Tibial nerve (tissue), 4 donors: ENCODE measurements at regions not wholly inside any gene's neighbourhood (a gene's known extent, or its start where the extent isn't known, plus 50 kb on each side); places are given as distances from the start of the nearest gene placed in this dataset.

ENCODE experiments used
- DNase-seq, 2 donors: peaks; one replicate each; pipeline ENCODE4 v3.0.0-alpha.2; 2019; ENCODE audit warnings: low spot score in 2 of 2
- H3K27ac ChIP-seq, 4 donors: fragments of 200-600 bp; sonication (generic) in 3 of 4; one replicate each; pipeline ENCODE4 v1.5.1; 2017 to 2019; ENCODE audit warnings: mild to moderate bottlenecking in 1 of 4
- H3K27me3 ChIP-seq, 2 donors: fragments of 200-600 bp; sonication (generic) in 1 of 2; one replicate each; pipeline versions ENCODE4 v1.5.1 to v1.6.0; 2017 to 2019
- H3K36me3 ChIP-seq, 3 donors: fragments of 200-600 bp; sonication (generic); one replicate each; pipeline ENCODE4 v1.5.1; 2018 to 2019
- H3K4me1 ChIP-seq, 4 donors: fragments of 200-600 bp; sonication (generic) in 3 of 4; one replicate each; pipeline ENCODE4 v1.5.1; 2017 to 2019
- H3K4me3 ChIP-seq, 4 donors: fragments of 200-600 bp; sonication (generic) in 3 of 4; one replicate each; pipeline ENCODE4 v1.5.1; 2017 to 2019; ENCODE audit warnings: mild to moderate bottlenecking in 1 of 4, moderate library complexity in 1 of 4
- H3K9me3 ChIP-seq, 4 donors: fragments of 200-600 bp; sonication (generic) in 3 of 4; one replicate each; pipeline ENCODE4 v1.5.1; 2017 to 2019
- EP300 ChIP-seq, 2 donors: sonication (generic); formaldehyde crosslinking; IDR thresholded peaks; one replicate each; pipeline ENCODE4 v1.6.1; 2017; ENCODE audit warnings: antibody characterized with exemption in 2 of 2, mild to moderate bottlenecking in 1 of 2
- POLR2A ChIP-seq, 2 donors: fragments of 450-650 bp; IDR thresholded peaks; one replicate each; pipeline ENCODE4 v1.6.1; 2017; ENCODE audit warnings: antibody characterized with exemption in 2 of 2, mild to moderate bottlenecking in 2 of 2, moderate library complexity in 2 of 2
- WGBS, 2 donors: methylation state at CpG; one replicate each; pipeline ENCODE4 v1.1.5; 2018; 5-methylcytosine and 5-hydroxymethylcytosine counted together
- TF ChIP-seq, protein P1 (sequence below), 5 experiments: fragments of 200-600 bp in 3 of 5; fragments of 450-650 bp in 2 of 5; sonication (generic) in 3 of 5; IDR thresholded peaks; one replicate each; pipeline ENCODE4 v1.5.1; 2016 to 2019; ENCODE audit warnings: antibody characterized with exemption in 5 of 5, mild to moderate bottlenecking in 3 of 5, moderate library complexity in 2 of 5

DNA sequence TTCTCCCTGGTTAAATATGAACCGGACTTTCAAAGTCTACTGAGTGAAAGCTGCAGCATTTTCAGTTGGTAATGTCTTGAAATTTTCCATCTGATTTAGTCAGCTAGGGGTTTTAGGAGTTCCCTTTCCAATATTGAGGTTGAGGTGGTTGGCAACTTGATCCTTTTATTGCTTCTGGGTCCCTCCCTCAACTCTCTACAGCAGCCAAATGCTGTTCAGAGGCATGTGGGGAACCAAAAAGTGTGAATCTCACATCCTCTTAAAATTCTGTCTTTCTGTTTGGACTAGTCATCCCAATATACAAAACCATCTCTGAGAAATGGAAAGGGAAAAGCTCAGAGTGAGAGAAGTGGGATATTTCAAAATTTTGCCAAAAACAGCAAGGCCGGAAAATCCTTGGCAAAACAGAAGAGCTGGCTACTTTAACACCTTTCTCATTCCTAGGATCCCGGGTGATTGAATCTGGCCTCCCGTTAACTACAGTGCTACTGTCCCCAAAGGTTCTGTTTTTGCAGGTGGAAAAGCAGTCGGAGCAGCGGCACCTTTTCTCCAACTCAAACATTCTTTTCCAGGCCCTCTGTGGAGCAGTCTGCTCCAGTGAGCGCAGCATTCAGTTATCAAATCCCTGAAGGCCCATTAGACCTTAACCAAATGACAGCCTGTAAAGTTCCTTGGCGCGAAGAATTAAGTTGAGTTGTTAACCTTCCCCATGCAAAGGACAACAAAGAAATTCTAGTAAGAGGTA is 345.9 kb upstream of the NUDT12 start:
- no peaks in the 10 kb centered on the region for H3K4me1 ChIP-seq
- no peaks in the 10 kb centered on the region for H3K27me3 ChIP-seq
- H3K4me3 ChIP-seq, result no peak overlapping the region
- H3K9me3 ChIP-seq, result peaks cover 0 to 4% (median 0%) of the 10 kb centered on the region in 4 donors
- H3K27ac ChIP-seq, result no peak overlapping the region
- DNase-seq, result no peak
- 46 to 55% methylated on average over 9 of the region's 9 CpGs for WGBS, 2 donors
- no peak for TF ChIP-seq POLR2A (IDR thresholded peaks at IDR 0.05)
- no peak for TF ChIP-seq EP300 (IDR thresholded peaks at IDR 0.05)
- TF ChIP-seq, protein P1, sequence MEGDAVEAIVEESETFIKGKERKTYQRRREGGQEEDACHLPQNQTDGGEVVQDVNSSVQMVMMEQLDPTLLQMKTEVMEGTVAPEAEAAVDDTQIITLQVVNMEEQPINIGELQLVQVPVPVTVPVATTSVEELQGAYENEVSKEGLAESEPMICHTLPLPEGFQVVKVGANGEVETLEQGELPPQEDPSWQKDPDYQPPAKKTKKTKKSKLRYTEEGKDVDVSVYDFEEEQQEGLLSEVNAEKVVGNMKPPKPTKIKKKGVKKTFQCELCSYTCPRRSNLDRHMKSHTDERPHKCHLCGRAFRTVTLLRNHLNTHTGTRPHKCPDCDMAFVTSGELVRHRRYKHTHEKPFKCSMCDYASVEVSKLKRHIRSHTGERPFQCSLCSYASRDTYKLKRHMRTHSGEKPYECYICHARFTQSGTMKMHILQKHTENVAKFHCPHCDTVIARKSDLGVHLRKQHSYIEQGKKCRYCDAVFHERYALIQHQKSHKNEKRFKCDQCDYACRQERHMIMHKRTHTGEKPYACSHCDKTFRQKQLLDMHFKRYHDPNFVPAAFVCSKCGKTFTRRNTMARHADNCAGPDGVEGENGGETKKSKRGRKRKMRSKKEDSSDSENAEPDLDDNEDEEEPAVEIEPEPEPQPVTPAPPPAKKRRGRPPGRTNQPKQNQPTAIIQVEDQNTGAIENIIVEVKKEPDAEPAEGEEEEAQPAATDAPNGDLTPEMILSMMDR (IDR thresholded peaks at IDR 0.05), result no peak
- no peaks in the 10 kb centered on the region for H3K36me3 ChIP-seq

DNA sequence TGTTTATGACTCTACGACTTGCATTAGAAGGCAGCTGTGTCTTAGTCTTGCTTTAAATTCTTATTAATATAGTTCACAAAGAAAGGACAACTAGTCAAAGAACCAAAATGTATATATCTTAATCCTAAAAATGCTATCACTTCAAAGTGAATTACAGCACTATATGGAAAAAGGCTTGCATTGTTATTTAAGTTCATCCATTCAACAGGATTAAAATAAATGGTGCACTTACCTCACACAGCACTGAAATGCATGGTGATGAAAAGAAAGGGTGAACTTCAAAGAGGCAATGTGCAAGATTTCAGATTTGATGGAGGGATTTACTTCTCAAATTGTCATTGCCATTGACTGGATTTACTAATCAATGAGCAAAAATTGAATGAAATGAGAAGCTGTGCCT is 344.4 kb upstream of the NUDT12 start:
- WGBS, 2 donors, result 48 to 79% methylated on average over 1 of the region's 1 CpG
- TF ChIP-seq, protein P1 (IDR thresholded peaks at IDR 0.05), result no peak
- TF ChIP-seq EP300 (IDR thresholded peaks at IDR 0.05) (no peak), POLR2A (IDR thresholded peaks at IDR 0.05) (no peak)
- H3K9me3 ChIP-seq, result peaks cover 0 to 4% (median 0%) of the 10 kb centered on the region in 4 donors

DNA sequence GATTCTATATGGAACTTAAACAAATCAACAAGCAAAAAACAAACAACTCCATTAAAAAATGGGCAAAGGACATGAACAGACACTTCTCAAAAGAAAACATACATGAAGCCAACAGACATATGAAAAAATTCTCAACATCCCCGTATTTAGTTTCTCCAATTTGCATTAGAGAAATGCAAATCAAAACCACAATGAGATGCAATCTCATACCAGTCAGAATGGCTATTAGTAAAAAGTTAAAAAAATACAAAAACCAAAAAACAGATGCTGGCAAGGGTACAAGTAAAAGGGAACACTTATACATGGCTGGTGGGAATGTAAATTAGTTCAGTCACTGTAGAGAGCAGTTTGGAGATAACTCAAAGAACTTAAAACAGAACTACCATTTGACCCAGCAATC is 342.1 kb upstream of the NUDT12 start:
- no peaks in the 10 kb centered on the region for H3K27me3 ChIP-seq
- no peak for DNase-seq
- no peak overlapping the region for H3K4me3 ChIP-seq
- peaks cover 0 to 4% (median 0%) of the 10 kb centered on the region in 4 donors for H3K9me3 ChIP-seq
- TF ChIP-seq EP300 (IDR thresholded peaks at IDR 0.05) (no peak), POLR2A (IDR thresholded peaks at IDR 0.05) (no peak)
- TF ChIP-seq, protein P1 (IDR thresholded peaks at IDR 0.05), result no peak
- no peaks in the 10 kb centered on the region for H3K36me3 ChIP-seq
- H3K4me1 ChIP-seq, result no peaks in the 10 kb centered on the region
- no peak overlapping the region for H3K27ac ChIP-seq
- 90 to 91% methylated on average over 1 of the region's 1 CpG for WGBS, 2 donors

More for the DNA sequence above, 344.4 kb upstream of the NUDT12 start:
- H3K36me3 ChIP-seq, result no peaks in the 10 kb centered on the region
- H3K27me3 ChIP-seq, result no peaks in the 10 kb centered on the region
- no peak overlapping the region for H3K4me3 ChIP-seq
- no peak for DNase-seq
- no peak overlapping the region for H3K27ac ChIP-seq
- H3K4me1 ChIP-seq, result no peaks in the 10 kb centered on the region

DNA sequence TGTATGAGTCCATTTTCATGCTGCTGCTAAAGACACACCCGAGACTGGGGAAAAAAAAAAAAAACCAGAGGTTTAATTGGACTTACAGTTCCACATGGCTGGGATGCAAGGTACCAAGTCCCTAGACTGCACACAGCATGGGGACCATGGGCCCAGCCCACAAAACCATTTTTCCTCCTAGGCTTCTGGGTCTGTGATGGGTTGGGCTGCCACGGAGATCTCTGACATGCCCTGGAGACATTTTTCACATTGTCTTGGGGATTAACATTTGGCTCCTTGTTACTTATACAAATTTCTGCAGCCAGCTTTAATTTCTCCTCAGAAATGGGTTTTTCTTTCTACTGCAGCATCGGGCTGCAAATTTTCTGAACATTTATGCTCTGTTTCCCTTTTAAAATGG is 340.3 kb upstream of the NUDT12 start:
- H3K27ac ChIP-seq, result no peak overlapping the region
- WGBS, 2 donors, result 73 to 83% methylated on average over 3 of the region's 3 CpGs
- no peak for DNase-seq
- H3K9me3 ChIP-seq, result peaks cover 0 to 4% (median 0%) of the 10 kb centered on the region in 4 donors
- H3K36me3 ChIP-seq, result no peaks in the 10 kb centered on the region
- no peaks in the 10 kb centered on the region for H3K4me1 ChIP-seq
- H3K4me3 ChIP-seq, result no peak overlapping the region
- TF ChIP-seq, protein P1 (IDR thresholded peaks at IDR 0.05), result no peak
- TF ChIP-seq POLR2A (IDR thresholded peaks at IDR 0.05) (no peak), EP300 (IDR thresholded peaks at IDR 0.05) (no peak)
- H3K27me3 ChIP-seq, result no peaks in the 10 kb centered on the region

DNA sequence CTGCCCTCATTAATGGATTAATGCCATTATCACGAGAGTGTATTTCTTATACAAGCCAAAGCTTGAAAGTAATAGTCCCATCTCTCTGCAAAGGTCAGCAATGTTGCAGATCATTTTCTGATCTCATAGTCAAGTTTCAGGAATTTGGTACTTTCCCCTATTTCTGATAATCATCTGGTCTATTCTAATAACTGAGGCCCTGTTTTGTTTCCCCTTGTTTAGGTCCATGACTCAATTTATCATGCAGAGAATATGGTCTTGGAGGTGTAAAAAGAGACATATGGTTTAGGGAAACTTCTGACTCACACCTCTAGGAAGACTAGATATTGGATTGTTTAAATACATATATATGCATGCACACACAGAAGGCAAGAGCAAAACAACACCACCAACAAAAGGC is 339.3 kb upstream of the NUDT12 start:
- Histone ChIP-seq H3K36me3 (no peaks in the 10 kb centered on the region), H3K4me3 (no peak overlapping the region), H3K27ac (no peak overlapping the region), H3K9me3 (peaks cover 0 to 4% (median 0%) of the 10 kb centered on the region in 4 donors), H3K27me3 (no peaks in the 10 kb centered on the region), H3K4me1 (no peaks in the 10 kb centered on the region)
- WGBS, 2 donors, result 45 to 71% methylated on average over 1 of the region's 1 CpG
- TF ChIP-seq, protein P1 (IDR thresholded peaks at IDR 0.05), result no peak
- TF ChIP-seq EP300 (IDR thresholded peaks at IDR 0.05) (no peak), POLR2A (IDR thresholded peaks at IDR 0.05) (no peak)
- DNase-seq, result no peak
